Natural killer cell (primary cell): ENCODE measurements at regions not wholly inside any gene's neighbourhood (a gene's known extent, or its start where the extent isn't known, plus 50 kb on each side); places are given as distances from the start of the nearest gene placed in this dataset.

Experiments
- ATAC-seq, 3 donors: fragments of 150-1000 bp in 2 of 3; fragments of 200-7000 bp in 1 of 3; cut with Tn5 transposase; 1 replicate in 1 of 3; 2 replicates in 2 of 3; pipeline ENCODE4 v1.10.0; 2021; ENCODE audit warnings: mild to moderate bottlenecking in 2 of 3, moderate library complexity in 2 of 3
- DNase-seq, 2 donors: peaks; one replicate each; pipeline versions ENCODE4 v3.0.0 to v3.0.0-alpha.2; 2013 to 2021; ENCODE audit warnings: mixed read lengths in 1 of 2
- H3K27ac ChIP-seq: one replicate; pipeline ENCODE4 v1.5.1; 2013; ENCODE audit warnings: mild to moderate bottlenecking, low read length
- H3K27me3 ChIP-seq: one replicate; pipeline ENCODE4 v1.6.1; 2013; ENCODE audit warnings: low read length; ENCODE audit not compliant: control insufficient read depth, insufficient read depth
- H3K36me3 ChIP-seq: one replicate; pipeline ENCODE4 v1.6.1; 2013; ENCODE audit warnings: low read length; ENCODE audit not compliant: control insufficient read depth, insufficient read depth
- H3K4me1 ChIP-seq: one replicate; pipeline ENCODE4 v1.6.1; 2013; ENCODE audit warnings: low read length; ENCODE audit not compliant: control insufficient read depth, insufficient read depth
- H3K4me3 ChIP-seq: one replicate; pipeline ENCODE4 v1.5.1; 2013; ENCODE audit warnings: low read length
- H3K9me3 ChIP-seq: one replicate; pipeline ENCODE4 v1.6.1; 2013; ENCODE audit warnings: low read length; ENCODE audit not compliant: control insufficient read depth, insufficient read depth
- H3K27ac Mint-ChIP-seq, 2 donors: one replicate each; pipeline ENCODE4 v1.8.0; 2022; ENCODE audit warnings: mild to moderate bottlenecking in 2 of 2, mixed read lengths in 2 of 2, moderate library complexity in 1 of 2
- H3K27me3 Mint-ChIP-seq, 2 donors: one replicate each; pipeline ENCODE4 v1.8.0; 2022; ENCODE audit warnings: low read depth in 2 of 2, mixed read lengths in 2 of 2
- H3K36me3 Mint-ChIP-seq: one replicate; pipeline ENCODE4 v1.8.0; 2022; ENCODE audit warnings: mixed read lengths
- H3K4me1 Mint-ChIP-seq, 2 donors: one replicate each; pipeline ENCODE4 v1.8.0; 2022; ENCODE audit warnings: mixed read lengths in 2 of 2
- H3K4me3 Mint-ChIP-seq: one replicate; pipeline ENCODE4 v1.8.0; 2022; ENCODE audit warnings: mild to moderate bottlenecking, moderate library complexity, mixed read lengths
- H3K9me3 Mint-ChIP-seq, 2 donors: one replicate each; pipeline ENCODE4 v1.8.0; 2022; ENCODE audit warnings: mixed read lengths in 2 of 2
- CTCF ChIP-seq: fragments of 200-600 bp; IDR thresholded peaks from one replicate; pipeline ENCODE4 v1.8.0; 2022; ENCODE audit warnings: antibody characterized with exemption
- WGBS: methylation state at CpG from one replicate; pipeline ENCODE4 v1.1.7; 2013; ENCODE audit warnings: missing lambda C conversion rate; ENCODE audit not compliant: insufficient coverage; 5-methylcytosine and 5-hydroxymethylcytosine counted together
- intact Hi-C: fragments of 100-400 bp; cut with micrococcal nuclease; formaldehyde crosslinking; loops from one replicate; pipeline ENCODE4 v1.14.2; 2022

DNA sequence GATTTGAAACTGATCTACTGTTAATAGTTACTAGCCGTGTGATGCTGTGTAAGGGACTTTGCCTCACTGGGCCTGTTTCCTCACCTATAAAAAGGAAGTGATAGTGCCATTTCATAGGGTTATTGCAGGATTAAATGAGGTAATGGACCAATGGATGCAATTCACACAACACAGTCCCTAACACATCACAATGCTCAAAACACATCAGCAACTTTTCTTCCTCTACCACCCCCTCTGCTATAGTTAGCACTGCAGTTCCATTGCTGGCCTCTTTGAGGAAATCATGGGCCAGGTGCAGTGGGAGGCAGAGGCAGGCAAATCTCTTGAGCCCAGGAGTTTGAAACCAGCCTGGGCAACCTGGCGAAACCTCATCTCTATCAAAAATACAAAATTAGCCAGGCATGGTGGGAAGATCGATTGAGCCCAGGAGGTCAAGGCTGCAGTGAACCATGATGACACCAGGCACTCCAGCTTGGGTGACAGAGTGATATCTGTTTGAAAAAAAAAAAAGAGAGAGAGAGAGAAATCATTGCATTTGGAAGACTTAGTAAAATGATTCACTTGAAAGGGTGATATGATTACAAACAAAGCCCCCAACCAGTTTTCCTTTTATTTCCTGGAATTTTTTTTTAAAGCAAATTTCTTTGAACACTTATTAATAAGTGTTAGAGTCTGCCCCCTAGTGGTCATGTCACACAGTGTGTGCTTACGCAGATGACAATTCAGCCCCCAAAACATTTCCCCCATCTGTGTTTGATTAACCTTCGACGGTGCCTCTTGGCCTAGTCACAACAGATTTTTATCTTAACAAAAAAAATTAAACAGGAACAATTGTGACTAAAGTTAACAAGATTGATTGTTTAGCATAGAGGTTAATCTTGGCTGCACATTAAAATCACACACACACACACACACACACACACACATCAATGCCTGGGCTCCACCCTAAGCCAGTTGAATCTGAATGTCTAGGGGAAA is 88.6 kb upstream of the BCL11A start:
- no peaks in the 10 kb centered on the region for H3K27me3 ChIP-seq
- no peaks in the 10 kb centered on the region for H3K9me3 ChIP-seq
- Mint-ChIP-seq H3K9me3 (no peaks in the 10 kb centered on the region), H3K4me3 (no peak overlapping the region), H3K4me1 (peaks cover 0 to 4% of the 10 kb centered on the region in 2 donors), H3K27me3 (peaks cover 3 to 7% of the 10 kb centered on the region in 2 donors), H3K27ac (no peak overlapping the region), H3K36me3 (no peaks in the 10 kb centered on the region)
- TF ChIP-seq CTCF: peak; percentile 80
- H3K4me3 ChIP-seq: no peak overlapping the region
- DNase-seq (peak in 1 of 2 donors; percentile 67), ATAC-seq (peak in 2 of 3 donors; percentile 58 to 68)
- H3K27ac ChIP-seq: no peak overlapping the region
- intact Hi-C loops: no loop called here
- no peaks in the 10 kb centered on the region for H3K36me3 ChIP-seq
- no peaks in the 10 kb centered on the region for H3K4me1 ChIP-seq
- WGBS: 63% methylated on average over 4 of the region's 6 CpGs

DNA sequence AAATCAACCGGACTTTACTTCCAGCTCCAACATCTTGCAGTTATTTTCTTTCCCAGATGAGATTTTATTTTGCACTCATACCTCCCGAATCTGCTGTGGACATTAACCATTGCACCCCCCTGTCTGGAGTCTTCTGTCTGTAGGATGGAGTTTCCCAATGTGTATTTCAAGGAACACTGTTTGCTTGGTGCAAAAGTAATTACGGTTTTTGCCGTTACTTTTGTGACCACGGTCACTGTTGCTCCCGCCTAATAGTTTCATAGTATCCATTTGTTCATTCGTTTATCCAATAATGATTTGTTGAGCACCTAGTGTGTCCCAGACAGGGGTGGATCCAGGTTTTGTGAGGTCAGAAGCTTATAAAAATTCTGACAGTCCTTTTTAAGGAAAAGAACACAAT is 90.3 kb upstream of the BCL11A start:
- no peaks in the 10 kb centered on the region for H3K4me1 ChIP-seq
- intact Hi-C loops: no loop called here
- peaks cover 0 to 4% of the 10 kb centered on the region in 2 donors for H3K4me1 Mint-ChIP-seq
- H3K27me3 ChIP-seq: no peaks in the 10 kb centered on the region
- DNase-seq (no peak), ATAC-seq (no peak)
- H3K27ac ChIP-seq: no peak overlapping the region
- H3K9me3 ChIP-seq: no peaks in the 10 kb centered on the region
- no peaks in the 10 kb centered on the region for H3K9me3 Mint-ChIP-seq
- no peaks in the 10 kb centered on the region for H3K36me3 Mint-ChIP-seq
- 80% methylated on average over 7 of the region's 7 CpGs for WGBS
- no peak overlapping the region for H3K4me3 Mint-ChIP-seq
- no peaks in the 10 kb centered on the region for H3K36me3 ChIP-seq
- H3K27me3 Mint-ChIP-seq: peaks cover 8 to 24% of the 10 kb centered on the region in 2 donors
- no peak overlapping the region for H3K4me3 ChIP-seq
- no peak overlapping the region for H3K27ac Mint-ChIP-seq
- TF ChIP-seq CTCF: no peak

DNA sequence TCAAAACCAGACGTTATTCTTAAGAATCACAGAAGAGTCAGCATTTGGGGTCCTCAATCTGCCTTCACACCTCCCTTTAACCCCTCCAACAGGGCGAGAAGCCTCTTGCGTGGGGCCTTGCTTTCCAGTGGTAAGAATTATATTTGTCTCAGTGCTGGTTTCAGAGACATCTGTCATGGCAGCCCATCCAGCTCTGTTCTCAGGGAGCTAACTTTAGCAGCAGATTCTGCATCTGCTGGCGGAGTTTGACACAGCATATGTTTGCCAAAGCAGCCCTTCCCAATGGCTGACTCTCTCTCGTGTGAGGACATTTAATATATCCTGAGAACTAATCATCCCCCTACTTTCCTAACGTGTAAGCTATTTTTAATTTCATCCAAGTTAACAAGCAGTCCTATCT is 91.5 kb upstream of the BCL11A start:
- WGBS: 70% methylated on average over 6 of the region's 6 CpGs
- no peak for ATAC-seq
- peaks cover 8 to 27% of the 10 kb centered on the region in 2 donors for H3K27me3 Mint-ChIP-seq

More for the DNA sequence above, 91.5 kb upstream of the BCL11A start:
- intact Hi-C loops: no loop called here
- no peaks in the 10 kb centered on the region for H3K4me1 ChIP-seq
- H3K9me3 ChIP-seq: no peaks in the 10 kb centered on the region
- TF ChIP-seq CTCF: no peak
- no peak overlapping the region for H3K27ac ChIP-seq
- Mint-ChIP-seq H3K9me3 (no peaks in the 10 kb centered on the region), H3K27ac (no peak overlapping the region), H3K36me3 (no peaks in the 10 kb centered on the region), H3K4me1 (peaks cover 0 to 4% of the 10 kb centered on the region in 2 donors), H3K4me3 (no peak overlapping the region)
- no peak for DNase-seq
- H3K4me3 ChIP-seq: no peak overlapping the region
- no peaks in the 10 kb centered on the region for H3K27me3 ChIP-seq
- no peaks in the 10 kb centered on the region for H3K36me3 ChIP-seq
